GM12874 (cell line): ENCODE measurements at regions not wholly inside any gene's neighbourhood (a gene's known extent, or its start where the extent isn't known, plus 50 kb on each side); places are given as distances from the start of the nearest gene placed in this dataset.

Source experiments
- TF ChIP-seq, protein P1 (sequence below): IDR thresholded peaks from 2 replicates; pipeline ENCODE4 v1.5.1; 2011; ENCODE audit warnings: low read depth, mild to moderate bottlenecking, control low read depth, low read length, moderate library complexity; ENCODE audit not compliant: insufficient read depth

GRCh38 chr5:124194282-124194681 is 552.2 kb downstream of the ZNF608 start:
- TF ChIP-seq, protein P1, sequence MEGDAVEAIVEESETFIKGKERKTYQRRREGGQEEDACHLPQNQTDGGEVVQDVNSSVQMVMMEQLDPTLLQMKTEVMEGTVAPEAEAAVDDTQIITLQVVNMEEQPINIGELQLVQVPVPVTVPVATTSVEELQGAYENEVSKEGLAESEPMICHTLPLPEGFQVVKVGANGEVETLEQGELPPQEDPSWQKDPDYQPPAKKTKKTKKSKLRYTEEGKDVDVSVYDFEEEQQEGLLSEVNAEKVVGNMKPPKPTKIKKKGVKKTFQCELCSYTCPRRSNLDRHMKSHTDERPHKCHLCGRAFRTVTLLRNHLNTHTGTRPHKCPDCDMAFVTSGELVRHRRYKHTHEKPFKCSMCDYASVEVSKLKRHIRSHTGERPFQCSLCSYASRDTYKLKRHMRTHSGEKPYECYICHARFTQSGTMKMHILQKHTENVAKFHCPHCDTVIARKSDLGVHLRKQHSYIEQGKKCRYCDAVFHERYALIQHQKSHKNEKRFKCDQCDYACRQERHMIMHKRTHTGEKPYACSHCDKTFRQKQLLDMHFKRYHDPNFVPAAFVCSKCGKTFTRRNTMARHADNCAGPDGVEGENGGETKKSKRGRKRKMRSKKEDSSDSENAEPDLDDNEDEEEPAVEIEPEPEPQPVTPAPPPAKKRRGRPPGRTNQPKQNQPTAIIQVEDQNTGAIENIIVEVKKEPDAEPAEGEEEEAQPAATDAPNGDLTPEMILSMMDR, result no peak

- TF ChIP-seq, protein P1, result no peak
These were observed 553.1 kb downstream of the ZNF608 start for GRCh38 chr5:124193371-124193789.

DNA sequence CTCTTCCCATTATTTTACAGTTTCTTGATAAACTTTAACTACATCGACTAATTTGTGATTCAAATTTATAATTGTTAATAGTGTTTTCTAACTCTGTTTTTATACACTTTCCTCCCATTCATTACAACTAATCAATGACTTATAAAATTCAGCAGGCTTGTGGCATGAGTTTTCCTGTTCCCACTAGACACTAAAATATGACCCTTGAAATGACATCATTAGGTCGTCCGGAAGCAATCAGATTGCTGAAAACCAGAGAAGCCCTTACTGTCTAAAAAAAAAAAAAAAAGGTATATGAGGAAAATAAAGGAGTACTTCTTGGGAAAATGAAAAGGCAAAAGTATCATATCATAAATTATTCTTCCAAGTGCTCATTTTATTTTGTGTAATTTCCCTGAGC is 553.7 kb downstream of the ZNF608 start:
- TF ChIP-seq, protein P1, result no peak

- TF ChIP-seq, protein P1, result no peak
These were observed 560.7 kb downstream of the ZNF608 start for GRCh38 chr5:124185716-124186115.

- TF ChIP-seq, protein P1, result no peak
These were observed 564.3 kb downstream of the ZNF608 start for GRCh38 chr5:124182133-124182532.

DNA sequence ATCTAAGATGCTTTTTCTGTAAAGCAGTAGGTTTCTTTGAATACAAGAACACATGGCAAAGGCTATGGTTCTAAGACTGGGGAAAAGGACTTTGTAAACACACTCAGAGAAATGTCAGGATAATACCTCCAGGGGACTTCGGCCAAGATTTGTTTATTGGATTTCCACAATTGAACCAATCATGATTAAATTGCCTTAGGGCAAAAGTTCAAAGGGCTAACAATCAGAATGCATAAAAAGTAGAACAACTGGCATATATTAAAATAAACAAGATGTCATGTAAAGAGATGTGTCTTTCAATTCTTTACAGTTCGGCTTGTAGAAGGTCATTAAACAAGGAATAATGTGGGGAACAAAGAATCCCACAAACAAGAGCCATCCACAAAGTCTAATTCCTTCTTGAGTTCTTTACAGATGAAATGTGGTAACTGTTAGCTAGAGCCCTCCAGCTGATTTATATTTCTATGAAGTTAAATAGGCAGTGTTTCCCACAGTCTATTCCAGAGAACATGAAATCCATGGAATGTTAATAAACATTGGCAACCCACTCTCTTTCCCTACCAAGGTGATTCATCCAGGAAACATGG is 565.5 kb downstream of the ZNF608 start:
- TF ChIP-seq, protein P1, result no peak

- TF ChIP-seq, protein P1, result no peak
These were observed 566.1 kb downstream of the ZNF608 start for GRCh38 chr5:124180299-124180874.
